Occipital lobe (tissue), 1 donor: ENCODE measurements at regions not wholly inside any gene's neighbourhood (a gene's known extent, or its start where the extent isn't known, plus 50 kb on each side); places are given as distances from the start of the nearest gene placed in this dataset.

Experiments
- DNase-seq: peaks from one replicate; lab custom pipeline; 2025; lab: John Stamatoyannopoulos, UW

GRCh38 chr4:20512033-20512792, 188.0 kb upstream of the PACRGL start:
- no peak for DNase-seq

GRCh38 chr4:20512985-20513384, 187.3 kb upstream of the PACRGL start:
- no peak for DNase-seq

- no peak for DNase-seq
Measured at GRCh38 chr4:20520901-20521300, 179.4 kb upstream of the PACRGL start.

- no peak for DNase-seq
Measured at GRCh38 chr4:20528508-20528907, 171.8 kb upstream of the PACRGL start.

- no peak for DNase-seq
Measured at GRCh38 chr4:20529691-20530090, 170.6 kb upstream of the PACRGL start.

- DNase-seq: no peak
Measured at GRCh38 chr4:20532116-20532790, 168.0 kb upstream of the PACRGL start.

GRCh38 chr4:20532871-20533870, 167.1 kb upstream of the PACRGL start:
- no peak for DNase-seq

- DNase-seq: no peak
Measured at GRCh38 chr4:20538905-20539304, 161.4 kb upstream of the PACRGL start.

- DNase-seq: no peak
Measured at GRCh38 chr4:20543131-20543530, 157.1 kb upstream of the PACRGL start.

- DNase-seq: no peak
Measured at GRCh38 chr4:20544645-20545044, 155.6 kb upstream of the PACRGL start.

GRCh38 chr4:20552004-20552403, 148.3 kb upstream of the PACRGL start:
- DNase-seq: no peak

- no peak for DNase-seq
Measured at GRCh38 chr4:20554134-20554533, 146.1 kb upstream of the PACRGL start.

- no peak for DNase-seq
Measured at GRCh38 chr4:20565075-20565721, 135.1 kb upstream of the PACRGL start.

GRCh38 chr4:20570981-20571715, 129.1 kb upstream of the PACRGL start:
- no peak for DNase-seq

- DNase-seq: no peak
Measured at GRCh38 chr4:20572976-20573375, 127.3 kb upstream of the PACRGL start.

GRCh38 chr4:20574986-20575385, 125.3 kb upstream of the PACRGL start:
- DNase-seq: no peak

GRCh38 chr4:20575486-20575885, 124.8 kb upstream of the PACRGL start:
- DNase-seq: no peak

- no peak for DNase-seq
Measured at GRCh38 chr4:20576861-20577260, 123.4 kb upstream of the PACRGL start.

GRCh38 chr4:20577702-20578101, 122.6 kb upstream of the PACRGL start:
- no peak for DNase-seq

GRCh38 chr4:20580907-20581306, 119.4 kb upstream of the PACRGL start:
- DNase-seq: no peak

GRCh38 chr4:20589436-20589835, 110.8 kb upstream of the PACRGL start:
- no peak for DNase-seq
